ENCODE measurements at regions not wholly inside any gene's neighbourhood (a gene's known extent, or its start where the extent isn't known, plus 50 kb on each side); places are given as distances from the start of the nearest gene placed in this dataset.

DNA sequence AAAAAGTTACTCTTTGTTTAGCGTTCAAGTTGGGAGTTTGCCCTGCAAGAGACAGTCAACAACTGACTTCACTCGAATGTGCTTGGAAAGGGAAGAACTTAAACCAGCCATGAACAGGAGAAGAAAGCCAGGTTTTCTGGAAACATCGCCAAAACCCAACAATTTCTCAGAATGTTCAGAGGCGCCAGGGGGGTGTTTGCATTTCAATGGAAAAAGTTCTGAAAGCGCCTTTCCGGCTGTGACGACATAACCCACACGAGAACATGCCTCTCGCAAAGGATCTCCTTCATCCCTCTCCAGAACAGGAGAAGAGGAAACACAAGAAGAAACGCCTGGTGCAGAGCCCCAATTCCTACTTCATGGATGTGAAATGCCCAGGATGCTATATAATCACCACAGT lies 78.1 kb upstream of the ADGRA3 start:
- TF ChIP-seq, protein P1, sequence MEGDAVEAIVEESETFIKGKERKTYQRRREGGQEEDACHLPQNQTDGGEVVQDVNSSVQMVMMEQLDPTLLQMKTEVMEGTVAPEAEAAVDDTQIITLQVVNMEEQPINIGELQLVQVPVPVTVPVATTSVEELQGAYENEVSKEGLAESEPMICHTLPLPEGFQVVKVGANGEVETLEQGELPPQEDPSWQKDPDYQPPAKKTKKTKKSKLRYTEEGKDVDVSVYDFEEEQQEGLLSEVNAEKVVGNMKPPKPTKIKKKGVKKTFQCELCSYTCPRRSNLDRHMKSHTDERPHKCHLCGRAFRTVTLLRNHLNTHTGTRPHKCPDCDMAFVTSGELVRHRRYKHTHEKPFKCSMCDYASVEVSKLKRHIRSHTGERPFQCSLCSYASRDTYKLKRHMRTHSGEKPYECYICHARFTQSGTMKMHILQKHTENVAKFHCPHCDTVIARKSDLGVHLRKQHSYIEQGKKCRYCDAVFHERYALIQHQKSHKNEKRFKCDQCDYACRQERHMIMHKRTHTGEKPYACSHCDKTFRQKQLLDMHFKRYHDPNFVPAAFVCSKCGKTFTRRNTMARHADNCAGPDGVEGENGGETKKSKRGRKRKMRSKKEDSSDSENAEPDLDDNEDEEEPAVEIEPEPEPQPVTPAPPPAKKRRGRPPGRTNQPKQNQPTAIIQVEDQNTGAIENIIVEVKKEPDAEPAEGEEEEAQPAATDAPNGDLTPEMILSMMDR (IDR thresholded peaks at IDR 0.05): no peak
- TF ChIP-seq EP300 (IDR thresholded peaks at IDR 0.05): no peak
- no peak for TF ChIP-seq POLR2AphosphoS5 (IDR thresholded peaks at IDR 0.05)
